ENCODE measurements at regions not wholly inside any gene's neighbourhood (a gene's known extent, or its start where the extent isn't known, plus 50 kb on each side); places are given as distances from the start of the nearest gene placed in this dataset.

GRCh38 chr7:131115340-131115739 lies 212.3 kb upstream of the MKLN1 start:
- DNase-seq (no peak), ATAC-seq (ENCODE audit: poor library complexity) (no peak)
- ChIA-PET POLR2A (no interaction called here), CTCF (interaction anchor here (0.8 kb wide), 1 partner anchor 9 kb away, joined by 3 read pairs; no protein-coding TSS in a partner anchor)
- Mint-ChIP-seq H3K4me3 (no peak overlapping the region), H3K27ac (no peak overlapping the region), H3K9me3 (no peaks in the 10 kb centered on the region), H3K36me3 (ENCODE audit: low read depth) (no peaks in the 10 kb centered on the region), H3K27me3 (no peaks in the 10 kb centered on the region), H3K4me1 (ENCODE audit: low read depth) (peaks cover 19% of the 10 kb centered on the region)
- TF ChIP-seq, protein P1, sequence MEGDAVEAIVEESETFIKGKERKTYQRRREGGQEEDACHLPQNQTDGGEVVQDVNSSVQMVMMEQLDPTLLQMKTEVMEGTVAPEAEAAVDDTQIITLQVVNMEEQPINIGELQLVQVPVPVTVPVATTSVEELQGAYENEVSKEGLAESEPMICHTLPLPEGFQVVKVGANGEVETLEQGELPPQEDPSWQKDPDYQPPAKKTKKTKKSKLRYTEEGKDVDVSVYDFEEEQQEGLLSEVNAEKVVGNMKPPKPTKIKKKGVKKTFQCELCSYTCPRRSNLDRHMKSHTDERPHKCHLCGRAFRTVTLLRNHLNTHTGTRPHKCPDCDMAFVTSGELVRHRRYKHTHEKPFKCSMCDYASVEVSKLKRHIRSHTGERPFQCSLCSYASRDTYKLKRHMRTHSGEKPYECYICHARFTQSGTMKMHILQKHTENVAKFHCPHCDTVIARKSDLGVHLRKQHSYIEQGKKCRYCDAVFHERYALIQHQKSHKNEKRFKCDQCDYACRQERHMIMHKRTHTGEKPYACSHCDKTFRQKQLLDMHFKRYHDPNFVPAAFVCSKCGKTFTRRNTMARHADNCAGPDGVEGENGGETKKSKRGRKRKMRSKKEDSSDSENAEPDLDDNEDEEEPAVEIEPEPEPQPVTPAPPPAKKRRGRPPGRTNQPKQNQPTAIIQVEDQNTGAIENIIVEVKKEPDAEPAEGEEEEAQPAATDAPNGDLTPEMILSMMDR (IDR thresholded peaks at IDR 0.05), result no peak
- Histone ChIP-seq H3K4me1 (ENCODE audit: insufficient read depth, low read length) (peaks cover 11% of the 10 kb centered on the region), H3K27me3 (ENCODE audit: control insufficient read depth in 1 of 2, insufficient read depth in 2 of 2, low read length in 2 of 2) (no peaks in the 10 kb centered on the region), H3K36me3 (ENCODE audit: insufficient read depth, low read length) (no peaks in the 10 kb centered on the region), H3K27ac (ENCODE audit: low read depth in 1 of 2, low read length in 2 of 2) (no peak overlapping the region), H3K9me3 (ENCODE audit: control insufficient read depth in 1 of 2, insufficient read depth in 1 of 2, low read length in 2 of 2) (peaks cover 5 to 12% of the 10 kb centered on the region in 2 experiments), H3K4me3 (ENCODE audit: low read length) (no peak overlapping the region)
- intact Hi-C loops (cut with DNase I, micrococcal nuclease), result no loop called here

- H3K27ac Mint-ChIP-seq, result no peak overlapping the region
- TF ChIP-seq, protein P1 (IDR thresholded peaks at IDR 0.05), result no peak
- Histone ChIP-seq H3K9me3 (ENCODE audit: control insufficient read depth in 1 of 2, insufficient read depth in 1 of 2, low read length in 2 of 2) (peaks cover 5 to 12% of the 10 kb centered on the region in 2 experiments), H3K4me3 (ENCODE audit: low read length) (no peak overlapping the region), H3K36me3 (ENCODE audit: insufficient read depth, low read length) (no peaks in the 10 kb centered on the region), H3K27me3 (ENCODE audit: control insufficient read depth in 1 of 2, insufficient read depth in 2 of 2, low read length in 2 of 2) (no peaks in the 10 kb centered on the region), H3K27ac (ENCODE audit: low read depth in 1 of 2, low read length in 2 of 2) (no peak overlapping the region), H3K4me1 (ENCODE audit: insufficient read depth, low read length) (no peaks in the 10 kb centered on the region)
- peaks cover 1% of the 10 kb centered on the region for H3K4me1 Mint-ChIP-seq (ENCODE audit: low read depth)
- CTCF ChIA-PET, result no interaction called here
- DNase-seq (no peak), ATAC-seq (ENCODE audit: poor library complexity) (no peak)
- no peaks in the 10 kb centered on the region for H3K36me3 Mint-ChIP-seq (ENCODE audit: low read depth)
- no peaks in the 10 kb centered on the region for H3K27me3 Mint-ChIP-seq
- no peaks in the 10 kb centered on the region for H3K9me3 Mint-ChIP-seq
- no peak overlapping the region for H3K4me3 Mint-ChIP-seq
- intact Hi-C loops (cut with DNase I, micrococcal nuclease), result no loop called here
- POLR2A ChIA-PET, result no interaction called here
Measured at GRCh38 chr7:131117439-131117838, 210.2 kb upstream of the MKLN1 start.

GRCh38 chr7:131119381-131119780 lies 208.3 kb upstream of the MKLN1 start:
- Mint-ChIP-seq H3K4me3 (no peak overlapping the region), H3K27ac (no peak overlapping the region), H3K27me3 (no peaks in the 10 kb centered on the region), H3K9me3 (no peaks in the 10 kb centered on the region), H3K36me3 (ENCODE audit: low read depth) (no peaks in the 10 kb centered on the region), H3K4me1 (ENCODE audit: low read depth) (no peaks in the 10 kb centered on the region)
- Histone ChIP-seq H3K4me3 (ENCODE audit: low read length) (no peak overlapping the region), H3K4me1 (ENCODE audit: insufficient read depth, low read length) (no peaks in the 10 kb centered on the region), H3K27ac (ENCODE audit: low read depth in 1 of 2, low read length in 2 of 2) (no peak overlapping the region), H3K36me3 (ENCODE audit: insufficient read depth, low read length) (no peaks in the 10 kb centered on the region), H3K27me3 (ENCODE audit: control insufficient read depth in 1 of 2, insufficient read depth in 2 of 2, low read length in 2 of 2) (no peaks in the 10 kb centered on the region), H3K9me3 (ENCODE audit: control insufficient read depth in 1 of 2, insufficient read depth in 1 of 2, low read length in 2 of 2) (peaks cover 5 to 12% of the 10 kb centered on the region in 2 experiments)
- DNase-seq (no peak), ATAC-seq (ENCODE audit: poor library complexity) (no peak)
- ChIA-PET CTCF (no interaction called here), POLR2A (no interaction called here)
- TF ChIP-seq, protein P1 (IDR thresholded peaks at IDR 0.05), result no peak
- intact Hi-C loops (cut with DNase I, micrococcal nuclease), result no loop called here
